ENCODE measurements at regions not wholly inside any gene's neighbourhood (a gene's known extent, or its start where the extent isn't known, plus 50 kb on each side); places are given as distances from the start of the nearest gene placed in this dataset.

- TF ChIP-seq CTCF (IDR thresholded peaks at IDR 0.05) = no peak
Measured at GRCh38 chr10:131419797-131420196, 108.3 kb upstream of the TCERG1L start.

GRCh38 chr10:131420867-131421266 lies 109.3 kb upstream of the TCERG1L start:
- TF ChIP-seq CTCF (IDR thresholded peaks at IDR 0.05) = no peak

- no peak for TF ChIP-seq CTCF (IDR thresholded peaks at IDR 0.05)
Measured at GRCh38 chr10:131421381-131421780, 109.9 kb upstream of the TCERG1L start.

- no peak for TF ChIP-seq CTCF (IDR thresholded peaks at IDR 0.05)
Measured at GRCh38 chr10:131422731-131423130, 111.2 kb upstream of the TCERG1L start.

- no peak for TF ChIP-seq CTCF (IDR thresholded peaks at IDR 0.05)
Measured at GRCh38 chr10:131424053-131424452, 112.5 kb upstream of the TCERG1L start.

GRCh38 chr10:131424836-131425491 lies 113.4 kb upstream of the TCERG1L start:
- no peak for TF ChIP-seq CTCF (IDR thresholded peaks at IDR 0.05)

- no peak for TF ChIP-seq CTCF (IDR thresholded peaks at IDR 0.05)
Measured at GRCh38 chr10:131425752-131426533, 114.4 kb upstream of the TCERG1L start.

Data from LNCAP (cell line).